ENCODE measurements at regions not wholly inside any gene's neighbourhood (a gene's known extent, or its start where the extent isn't known, plus 50 kb on each side); places are given as distances from the start of the nearest gene placed in this dataset.

DNA sequence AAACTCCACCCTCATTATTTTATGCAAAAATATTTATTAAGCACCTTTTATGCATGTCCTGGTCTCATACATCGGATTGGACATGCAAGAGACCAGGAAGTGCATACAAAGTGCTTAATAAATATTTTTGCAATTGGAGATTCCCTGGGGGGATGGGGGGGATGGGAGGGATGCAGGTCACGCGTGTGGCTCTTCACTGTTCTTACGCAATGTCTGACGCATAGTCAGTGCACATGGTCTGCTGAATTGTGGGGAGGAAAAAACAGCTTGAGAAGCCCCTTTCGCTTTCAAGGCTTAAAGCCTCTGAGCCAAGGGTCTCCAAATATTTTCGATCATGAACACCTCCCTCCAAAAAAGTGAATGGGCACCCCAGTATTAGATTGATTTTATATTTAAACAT, 96.7 kb upstream of the XYLT1 start:
- no peak for TF ChIP-seq CTCF (IDR thresholded peaks at IDR 0.05; ENCODE audit: insufficient read depth, low read length)
- H3K4me3 ChIP-seq (ENCODE audit: low read depth, low read length): no peak overlapping the region
- no peak for DNase-seq (ENCODE audit: low read depth)

GRCh38 chr16:17566656-17567450, 96.1 kb upstream of the XYLT1 start:
- no peak for DNase-seq (ENCODE audit: low read depth)
- H3K4me3 ChIP-seq (ENCODE audit: low read depth, low read length): no peak overlapping the region
- no peak for TF ChIP-seq CTCF (IDR thresholded peaks at IDR 0.05; ENCODE audit: insufficient read depth, low read length)

DNA sequence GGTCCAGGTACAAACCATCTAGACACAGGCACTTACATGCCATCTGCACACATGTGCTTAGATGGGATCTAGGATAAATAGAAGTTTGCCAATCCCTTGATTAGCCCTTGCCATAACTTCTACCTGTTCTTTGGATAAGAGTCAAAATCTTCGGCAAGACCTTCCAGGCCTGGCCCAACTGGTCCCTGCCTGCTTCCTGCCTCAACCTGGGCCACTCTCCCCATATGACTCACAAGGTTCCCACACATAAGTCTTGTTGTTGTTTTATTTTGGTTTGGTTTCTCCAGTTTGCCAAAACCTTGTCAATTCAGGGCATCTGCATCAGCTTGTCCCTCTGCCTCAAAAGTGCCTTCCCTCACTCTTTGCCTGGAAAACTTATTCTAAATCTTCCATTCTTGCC, 95.3 kb upstream of the XYLT1 start:
- no peak overlapping the region for H3K4me3 ChIP-seq (ENCODE audit: low read depth, low read length)
- DNase-seq (ENCODE audit: low read depth): no peak
- TF ChIP-seq CTCF (IDR thresholded peaks at IDR 0.05; ENCODE audit: insufficient read depth, low read length): no peak

GRCh38 chr16:17565605-17566004, 94.8 kb upstream of the XYLT1 start:
- TF ChIP-seq CTCF (IDR thresholded peaks at IDR 0.05; ENCODE audit: insufficient read depth, low read length): no peak
- no peak for DNase-seq (ENCODE audit: low read depth)
- H3K4me3 ChIP-seq (ENCODE audit: low read depth, low read length): no peak overlapping the region

DNA sequence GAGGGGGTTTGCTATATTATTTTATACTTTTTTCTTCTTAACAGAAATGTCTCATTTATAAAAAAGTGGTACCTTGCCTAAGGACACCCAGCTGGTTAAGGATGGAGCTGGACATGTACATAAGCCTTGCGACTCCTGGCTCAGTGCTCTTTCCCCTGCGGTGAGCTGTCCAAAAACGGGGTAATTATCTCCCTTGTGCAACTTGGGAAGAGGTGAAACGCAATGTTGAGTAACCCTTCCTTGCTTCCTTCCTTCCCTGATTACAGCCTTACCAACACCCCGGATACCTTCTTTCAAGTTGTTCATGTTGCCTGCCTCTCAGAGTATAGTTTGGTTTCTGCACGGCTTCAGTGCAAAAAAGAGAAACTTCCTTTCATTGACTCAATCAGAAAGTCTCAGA, 94.1 kb upstream of the XYLT1 start:
- TF ChIP-seq CTCF (IDR thresholded peaks at IDR 0.05; ENCODE audit: insufficient read depth, low read length): no peak
- no peak for DNase-seq (ENCODE audit: low read depth)
- H3K4me3 ChIP-seq (ENCODE audit: low read depth, low read length): no peak overlapping the region

GRCh38 chr16:17563323-17564091, 92.7 kb upstream of the XYLT1 start:
- H3K4me3 ChIP-seq (ENCODE audit: low read depth, low read length): no peak overlapping the region
- no peak for TF ChIP-seq CTCF (IDR thresholded peaks at IDR 0.05; ENCODE audit: insufficient read depth, low read length)
- no peak for DNase-seq (ENCODE audit: low read depth)
